Activated T-helper 2 cell treated with anti-CD3 and anti-CD28 coated beads, Interferon-gamma antibody, Interleukin-2, Interleukin-4, amounts not matched to agents 10 μg/mL and 5 μg/mL and 100 μg/mL, durations not matched to agents 14 hours and 24 hours and 36 hours (primary cell): ENCODE measurements at regions not wholly inside any gene's neighbourhood (a gene's known extent, or its start where the extent isn't known, plus 50 kb on each side); places are given as distances from the start of the nearest gene placed in this dataset.

Source experiments
- DNase-seq: peaks from one replicate; pipeline ENCODE4 v3.0.0; 2021; ENCODE audit warnings: low spot score
- H3K27ac Mint-ChIP-seq: one replicate; pipeline ENCODE4 v1.8.0; 2021; ENCODE audit warnings: mixed read lengths
- H3K27me3 Mint-ChIP-seq: one replicate; pipeline ENCODE4 v1.8.0; 2021; ENCODE audit warnings: low read depth, mixed read lengths
- H3K36me3 Mint-ChIP-seq: one replicate; pipeline ENCODE4 v1.8.0; 2021; ENCODE audit warnings: low read depth, mixed read lengths
- H3K4me1 Mint-ChIP-seq: one replicate; pipeline ENCODE4 v1.8.0; 2021; ENCODE audit warnings: low read depth, mixed read lengths
- H3K4me3 Mint-ChIP-seq: one replicate; pipeline ENCODE4 v1.8.0; 2021; ENCODE audit warnings: low read depth, mild to moderate bottlenecking, moderate library complexity, mixed read lengths
- H3K9me3 Mint-ChIP-seq: one replicate; pipeline ENCODE4 v1.8.0; 2021; ENCODE audit warnings: mixed read lengths
- intact Hi-C: fragments of 100-400 bp; cut with micrococcal nuclease; formaldehyde crosslinking; loops from one replicate; pipeline ENCODE4 v1.15.1; 2023

GRCh38 chr5:164578401-164578800 is 1073.0 kb downstream of the MAT2B start:
- no peak for DNase-seq
- no peaks in the 10 kb centered on the region for H3K4me1 Mint-ChIP-seq
- no peaks in the 10 kb centered on the region for H3K27me3 Mint-ChIP-seq
- H3K9me3 Mint-ChIP-seq: no peaks in the 10 kb centered on the region
- no peak overlapping the region for H3K27ac Mint-ChIP-seq
- intact Hi-C loops: no loop called here
- H3K36me3 Mint-ChIP-seq: no peaks in the 10 kb centered on the region
- no peak overlapping the region for H3K4me3 Mint-ChIP-seq

GRCh38 chr5:164578911-164579310 is 1073.5 kb downstream of the MAT2B start:
- H3K4me1 Mint-ChIP-seq: no peaks in the 10 kb centered on the region
- no peaks in the 10 kb centered on the region for H3K27me3 Mint-ChIP-seq
- no peak overlapping the region for H3K4me3 Mint-ChIP-seq
- no peak for DNase-seq
- intact Hi-C loops: no loop called here
- H3K36me3 Mint-ChIP-seq: no peaks in the 10 kb centered on the region
- no peak overlapping the region for H3K27ac Mint-ChIP-seq
- no peaks in the 10 kb centered on the region for H3K9me3 Mint-ChIP-seq

GRCh38 chr5:164580155-164580554 is 1074.7 kb downstream of the MAT2B start:
- H3K4me3 Mint-ChIP-seq: no peak overlapping the region
- no peaks in the 10 kb centered on the region for H3K4me1 Mint-ChIP-seq
- intact Hi-C loops: no loop called here
- no peak for DNase-seq
- no peak overlapping the region for H3K27ac Mint-ChIP-seq
- H3K27me3 Mint-ChIP-seq: no peaks in the 10 kb centered on the region
- no peaks in the 10 kb centered on the region for H3K36me3 Mint-ChIP-seq
- H3K9me3 Mint-ChIP-seq: no peaks in the 10 kb centered on the region

GRCh38 chr5:164581889-164582288 is 1076.5 kb downstream of the MAT2B start:
- intact Hi-C loops: no loop called here
- Mint-ChIP-seq H3K27ac (no peak overlapping the region), H3K36me3 (no peaks in the 10 kb centered on the region), H3K4me3 (no peak overlapping the region), H3K27me3 (no peaks in the 10 kb centered on the region), H3K9me3 (peaks cover 4% of the 10 kb centered on the region), H3K4me1 (no peaks in the 10 kb centered on the region)
- DNase-seq: no peak

GRCh38 chr5:164593982-164594381 is 1088.6 kb downstream of the MAT2B start:
- H3K36me3 Mint-ChIP-seq: no peaks in the 10 kb centered on the region
- H3K4me1 Mint-ChIP-seq: no peaks in the 10 kb centered on the region
- H3K27me3 Mint-ChIP-seq: no peaks in the 10 kb centered on the region
- no peak for DNase-seq
- intact Hi-C loops: no loop called here
- H3K27ac Mint-ChIP-seq: no peak overlapping the region
- H3K9me3 Mint-ChIP-seq: peaks cover 6% of the 10 kb centered on the region
- no peak overlapping the region for H3K4me3 Mint-ChIP-seq

GRCh38 chr5:164597293-164597900 is 1092.0 kb downstream of the MAT2B start:
- H3K27me3 Mint-ChIP-seq: no peaks in the 10 kb centered on the region
- peaks cover 17% of the 10 kb centered on the region for H3K9me3 Mint-ChIP-seq
- DNase-seq: no peak
- no peaks in the 10 kb centered on the region for H3K36me3 Mint-ChIP-seq
- no peaks in the 10 kb centered on the region for H3K4me1 Mint-ChIP-seq
- intact Hi-C loops: no loop called here
- H3K27ac Mint-ChIP-seq: no peak overlapping the region
- no peak overlapping the region for H3K4me3 Mint-ChIP-seq

- Mint-ChIP-seq H3K36me3 (no peaks in the 10 kb centered on the region), H3K27ac (no peak overlapping the region), H3K27me3 (no peaks in the 10 kb centered on the region), H3K4me1 (no peaks in the 10 kb centered on the region), H3K4me3 (no peak overlapping the region), H3K9me3 (peaks cover 12% of the 10 kb centered on the region)
- no peak for DNase-seq
- intact Hi-C loops: no loop called here
Measured at GRCh38 chr5:164600274-164600673, 1094.9 kb downstream of the MAT2B start.

- Mint-ChIP-seq H3K4me3 (no peak overlapping the region), H3K27me3 (no peaks in the 10 kb centered on the region), H3K36me3 (no peaks in the 10 kb centered on the region), H3K9me3 (peaks cover 12% of the 10 kb centered on the region), H3K4me1 (no peaks in the 10 kb centered on the region), H3K27ac (no peak overlapping the region)
- no peak for DNase-seq
- intact Hi-C loops: no loop called here
Measured at GRCh38 chr5:164600929-164601535, 1095.6 kb downstream of the MAT2B start.

- Mint-ChIP-seq H3K4me3 (no peak overlapping the region), H3K36me3 (no peaks in the 10 kb centered on the region), H3K27me3 (no peaks in the 10 kb centered on the region), H3K4me1 (no peaks in the 10 kb centered on the region), H3K27ac (no peak overlapping the region), H3K9me3 (no peaks in the 10 kb centered on the region)
- intact Hi-C loops: no loop called here
- no peak for DNase-seq
Measured at GRCh38 chr5:164608507-164608906, 1103.1 kb downstream of the MAT2B start.

- H3K9me3 Mint-ChIP-seq: no peaks in the 10 kb centered on the region
- H3K4me1 Mint-ChIP-seq: no peaks in the 10 kb centered on the region
- no peak overlapping the region for H3K4me3 Mint-ChIP-seq
- H3K36me3 Mint-ChIP-seq: no peaks in the 10 kb centered on the region
- intact Hi-C loops: no loop called here
- H3K27ac Mint-ChIP-seq: no peak overlapping the region
- H3K27me3 Mint-ChIP-seq: no peaks in the 10 kb centered on the region
- DNase-seq: no peak
Measured at GRCh38 chr5:164610374-164610773, 1105.0 kb downstream of the MAT2B start.

GRCh38 chr5:164614707-164615106 is 1109.3 kb downstream of the MAT2B start:
- Mint-ChIP-seq H3K4me1 (no peaks in the 10 kb centered on the region), H3K27ac (no peak overlapping the region), H3K9me3 (no peaks in the 10 kb centered on the region), H3K4me3 (no peak overlapping the region), H3K36me3 (no peaks in the 10 kb centered on the region), H3K27me3 (no peaks in the 10 kb centered on the region)
- intact Hi-C loops: no loop called here
- no peak for DNase-seq

GRCh38 chr5:164617290-164617689 is 1111.9 kb downstream of the MAT2B start:
- DNase-seq: no peak
- H3K27me3 Mint-ChIP-seq: no peaks in the 10 kb centered on the region
- no peaks in the 10 kb centered on the region for H3K4me1 Mint-ChIP-seq
- H3K4me3 Mint-ChIP-seq: no peak overlapping the region
- intact Hi-C loops: no loop called here
- H3K27ac Mint-ChIP-seq: no peak overlapping the region
- H3K36me3 Mint-ChIP-seq: no peaks in the 10 kb centered on the region
- H3K9me3 Mint-ChIP-seq: peaks cover 4% of the 10 kb centered on the region

GRCh38 chr5:164627021-164627420 is 1121.6 kb downstream of the MAT2B start:
- Mint-ChIP-seq H3K27ac (no peak overlapping the region), H3K36me3 (no peaks in the 10 kb centered on the region), H3K4me3 (no peak overlapping the region), H3K27me3 (no peaks in the 10 kb centered on the region), H3K4me1 (no peaks in the 10 kb centered on the region), H3K9me3 (no peaks in the 10 kb centered on the region)
- intact Hi-C loops: no loop called here
- DNase-seq: no peak

- H3K4me3 Mint-ChIP-seq: no peak overlapping the region
- H3K36me3 Mint-ChIP-seq: no peaks in the 10 kb centered on the region
- no peaks in the 10 kb centered on the region for H3K4me1 Mint-ChIP-seq
- H3K27me3 Mint-ChIP-seq: no peaks in the 10 kb centered on the region
- H3K9me3 Mint-ChIP-seq: no peaks in the 10 kb centered on the region
- intact Hi-C loops: no loop called here
- no peak overlapping the region for H3K27ac Mint-ChIP-seq
- no peak for DNase-seq
Measured at GRCh38 chr5:164636456-164636855, 1131.0 kb downstream of the MAT2B start.
